Liver (tissue), 8 donors: ENCODE measurements at regions not wholly inside any gene's neighbourhood (a gene's known extent, or its start where the extent isn't known, plus 50 kb on each side); places are given as distances from the start of the nearest gene placed in this dataset.

Experiments used
- DNase-seq: peaks from one replicate; pipeline ENCODE4 v3.0.0-alpha.2; 2017; ENCODE audit warnings: low spot score
- H3K27ac ChIP-seq, 2 donors: one replicate each; pipeline ENCODE4 v1.7.0; 2013; ENCODE audit warnings: inconsistent platforms in 2 of 2, low read length in 2 of 2, control low read depth in 1 of 2, low read depth in 1 of 2, mild to moderate bottlenecking in 1 of 2
- H3K27me3 ChIP-seq, 4 donors: one replicate each; pipeline versions ENCODE4 v1.6.1 to v1.7.0; 2013; ENCODE audit warnings: low read length in 3 of 4, inconsistent platforms in 1 of 4, mild to moderate bottlenecking in 1 of 4, moderate library complexity in 1 of 4; ENCODE audit not compliant: control insufficient read depth in 4 of 4, insufficient read depth in 4 of 4
- H3K36me3 ChIP-seq, 4 donors: one replicate each; pipeline versions ENCODE4 v1.6.1 to v1.7.0; 2013; ENCODE audit warnings: low read length in 3 of 4, mild to moderate bottlenecking in 3 of 4, low read depth in 1 of 4, moderate library complexity in 1 of 4; ENCODE audit not compliant: control insufficient read depth in 4 of 4, insufficient read depth in 3 of 4
- H3K4me1 ChIP-seq, 4 donors: one replicate each; pipeline versions ENCODE4 v1.6.1 to v1.7.0; 2013; ENCODE audit warnings: low read length in 3 of 4, mild to moderate bottlenecking in 3 of 4, moderate library complexity in 1 of 4; ENCODE audit not compliant: control insufficient read depth in 4 of 4, insufficient read depth in 4 of 4
- H3K4me3 ChIP-seq, 3 donors: one replicate each; pipeline versions ENCODE4 v1.6.1 to v1.7.0; 2013; ENCODE audit warnings: low read length in 3 of 3, control low read depth in 1 of 3, low read depth in 1 of 3, mild to moderate bottlenecking in 1 of 3
- H3K9ac ChIP-seq, 2 donors: one replicate each; pipeline ENCODE4 v1.7.0; 2013; ENCODE audit warnings: low read length in 2 of 2, mild to moderate bottlenecking in 2 of 2, moderate library complexity in 2 of 2, control low read depth in 1 of 2, low read depth in 1 of 2
- H3K9me3 ChIP-seq, 4 donors: one replicate each; pipeline versions ENCODE4 v1.6.1 to v1.7.0; 2013; ENCODE audit warnings: low read length in 3 of 4; ENCODE audit not compliant: control insufficient read depth in 4 of 4
- ATF3 ChIP-seq: IDR thresholded peaks from 2 replicates; pipeline ENCODE4 v1.6.1; 2016; ENCODE audit warnings: antibody characterized with exemption
- EGR1 ChIP-seq, 2 donors: IDR thresholded peaks; 2 replicates each; pipeline ENCODE4 v1.6.1; 2016 to 2018; ENCODE audit warnings: antibody characterized with exemption in 2 of 2, low read depth in 2 of 2
- FOXA1 ChIP-seq: IDR thresholded peaks from 2 replicates; pipeline ENCODE4 v1.6.1; 2016; ENCODE audit warnings: antibody characterized with exemption
- FOXA2 ChIP-seq: IDR thresholded peaks from 2 replicates; pipeline ENCODE4 v1.6.1; 2016; ENCODE audit warnings: antibody characterized with exemption
- GABPA ChIP-seq, 2 donors: IDR thresholded peaks in 1 of 2; conservative IDR thresholded peaks in 1 of 2; 2 replicates each; pipeline ENCODE4 v1.6.1; 2016; ENCODE audit warnings: antibody characterized with exemption in 2 of 2, mild to moderate bottlenecking in 1 of 2, moderate library complexity in 1 of 2
- HNF4A ChIP-seq, 2 donors: conservative IDR thresholded peaks; 2 replicates each; pipeline ENCODE4 v1.6.1; 2016; ENCODE audit warnings: antibody characterized with exemption in 2 of 2, mild to moderate bottlenecking in 2 of 2
- HNF4G ChIP-seq: IDR thresholded peaks from 2 replicates; pipeline ENCODE4 v1.6.1; 2016; ENCODE audit warnings: antibody characterized with exemption
- JUND ChIP-seq, 2 donors: IDR thresholded peaks; 2 replicates each; pipeline ENCODE4 v1.6.1; 2016; ENCODE audit warnings: antibody characterized with exemption in 2 of 2
- NR2F2 ChIP-seq: IDR thresholded peaks from 2 replicates; pipeline ENCODE4 v1.6.1; 2016; ENCODE audit warnings: antibody characterized with exemption
- RAD21 ChIP-seq, 2 donors: IDR thresholded peaks; 2 replicates each; pipeline ENCODE4 v1.6.1; 2016; ENCODE audit warnings: antibody characterized with exemption in 2 of 2, mild to moderate bottlenecking in 2 of 2
- RXRA ChIP-seq, 2 donors: IDR thresholded peaks; 2 replicates each; pipeline ENCODE4 v1.6.1; 2017 to 2018; ENCODE audit warnings: antibody characterized with exemption in 2 of 2, mild to moderate bottlenecking in 1 of 2
- SP1 ChIP-seq: IDR thresholded peaks from 2 replicates; pipeline ENCODE4 v1.6.1; 2018; ENCODE audit warnings: antibody characterized with exemption, mild to moderate bottlenecking
- TAF1 ChIP-seq: conservative IDR thresholded peaks from 2 replicates; pipeline ENCODE4 v1.6.1; 2016; ENCODE audit warnings: antibody characterized with exemption, mild to moderate bottlenecking
- YY1 ChIP-seq: IDR thresholded peaks from 2 replicates; pipeline ENCODE4 v1.6.1; 2016; ENCODE audit warnings: antibody characterized with exemption, mild to moderate bottlenecking
- ZBTB33 ChIP-seq: IDR thresholded peaks from 2 replicates; pipeline ENCODE4 v1.6.1; 2016; ENCODE audit warnings: antibody characterized with exemption
- WGBS: extraction: QIAGEN DNeasy Blood & Tissue Kit; methylation state at CpG from one replicate; pipeline ENCODE4 v1.1.7; 2013; 5-methylcytosine and 5-hydroxymethylcytosine counted together
- TF ChIP-seq, protein P1 (sequence below): fragments of 150-350 bp; IDR thresholded peaks from 2 replicates; pipeline ENCODE4 v1.5.1; 2017; ENCODE audit warnings: improper control_type of control experiment, low read depth, low read length; ENCODE audit not compliant: missing input control
- TF ChIP-seq, protein P2 (sequence below): IDR thresholded peaks from 2 replicates; pipeline ENCODE4 v1.6.1; 2016; ENCODE audit warnings: antibody characterized with exemption
- TF ChIP-seq, protein P3 (sequence below): IDR thresholded peaks from 2 replicates; pipeline ENCODE4 v1.6.1; 2016; ENCODE audit warnings: antibody characterized with exemption, mild to moderate bottlenecking
- donor health status: healthy.
- donor health status: healthy.
- donor health status: healthy.
- donor health status: healthy.
- donor health status: healthy.

- no peaks in the 10 kb centered on the region for H3K27me3 ChIP-seq
- H3K9me3 ChIP-seq, result no peaks in the 10 kb centered on the region
- H3K4me1 ChIP-seq, result no peaks in the 10 kb centered on the region
- TF ChIP-seq ATF3 (no peak), TAF1 (no peak), SP1 (no peak), FOXA2 (no peak), RXRA (IDR thresholded peaks at IDR 0.05) (no peak), JUND (IDR thresholded peaks at IDR 0.05) (no peak), GABPA (IDR thresholded peaks at IDR 0.05 in 1 of 2, conservative IDR thresholded peaks at IDR 0.05 in 1 of 2) (no peak), HNF4A (conservative IDR thresholded peaks at IDR 0.05) (no peak), ZBTB33 (no peak), HNF4G (no peak), FOXA1 (no peak), EGR1 (IDR thresholded peaks at IDR 0.05; ENCODE audit: low read depth in 2 of 2) (no peak), RAD21 (IDR thresholded peaks at IDR 0.05) (no peak), YY1 (no peak), NR2F2 (no peak)
- TF ChIP-seq, protein P1, sequence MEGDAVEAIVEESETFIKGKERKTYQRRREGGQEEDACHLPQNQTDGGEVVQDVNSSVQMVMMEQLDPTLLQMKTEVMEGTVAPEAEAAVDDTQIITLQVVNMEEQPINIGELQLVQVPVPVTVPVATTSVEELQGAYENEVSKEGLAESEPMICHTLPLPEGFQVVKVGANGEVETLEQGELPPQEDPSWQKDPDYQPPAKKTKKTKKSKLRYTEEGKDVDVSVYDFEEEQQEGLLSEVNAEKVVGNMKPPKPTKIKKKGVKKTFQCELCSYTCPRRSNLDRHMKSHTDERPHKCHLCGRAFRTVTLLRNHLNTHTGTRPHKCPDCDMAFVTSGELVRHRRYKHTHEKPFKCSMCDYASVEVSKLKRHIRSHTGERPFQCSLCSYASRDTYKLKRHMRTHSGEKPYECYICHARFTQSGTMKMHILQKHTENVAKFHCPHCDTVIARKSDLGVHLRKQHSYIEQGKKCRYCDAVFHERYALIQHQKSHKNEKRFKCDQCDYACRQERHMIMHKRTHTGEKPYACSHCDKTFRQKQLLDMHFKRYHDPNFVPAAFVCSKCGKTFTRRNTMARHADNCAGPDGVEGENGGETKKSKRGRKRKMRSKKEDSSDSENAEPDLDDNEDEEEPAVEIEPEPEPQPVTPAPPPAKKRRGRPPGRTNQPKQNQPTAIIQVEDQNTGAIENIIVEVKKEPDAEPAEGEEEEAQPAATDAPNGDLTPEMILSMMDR, result no peak
- TF ChIP-seq, protein P2, sequence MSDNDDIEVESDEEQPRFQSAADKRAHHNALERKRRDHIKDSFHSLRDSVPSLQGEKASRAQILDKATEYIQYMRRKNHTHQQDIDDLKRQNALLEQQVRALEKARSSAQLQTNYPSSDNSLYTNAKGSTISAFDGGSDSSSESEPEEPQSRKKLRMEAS, result no peak
- TF ChIP-seq, protein P3, sequence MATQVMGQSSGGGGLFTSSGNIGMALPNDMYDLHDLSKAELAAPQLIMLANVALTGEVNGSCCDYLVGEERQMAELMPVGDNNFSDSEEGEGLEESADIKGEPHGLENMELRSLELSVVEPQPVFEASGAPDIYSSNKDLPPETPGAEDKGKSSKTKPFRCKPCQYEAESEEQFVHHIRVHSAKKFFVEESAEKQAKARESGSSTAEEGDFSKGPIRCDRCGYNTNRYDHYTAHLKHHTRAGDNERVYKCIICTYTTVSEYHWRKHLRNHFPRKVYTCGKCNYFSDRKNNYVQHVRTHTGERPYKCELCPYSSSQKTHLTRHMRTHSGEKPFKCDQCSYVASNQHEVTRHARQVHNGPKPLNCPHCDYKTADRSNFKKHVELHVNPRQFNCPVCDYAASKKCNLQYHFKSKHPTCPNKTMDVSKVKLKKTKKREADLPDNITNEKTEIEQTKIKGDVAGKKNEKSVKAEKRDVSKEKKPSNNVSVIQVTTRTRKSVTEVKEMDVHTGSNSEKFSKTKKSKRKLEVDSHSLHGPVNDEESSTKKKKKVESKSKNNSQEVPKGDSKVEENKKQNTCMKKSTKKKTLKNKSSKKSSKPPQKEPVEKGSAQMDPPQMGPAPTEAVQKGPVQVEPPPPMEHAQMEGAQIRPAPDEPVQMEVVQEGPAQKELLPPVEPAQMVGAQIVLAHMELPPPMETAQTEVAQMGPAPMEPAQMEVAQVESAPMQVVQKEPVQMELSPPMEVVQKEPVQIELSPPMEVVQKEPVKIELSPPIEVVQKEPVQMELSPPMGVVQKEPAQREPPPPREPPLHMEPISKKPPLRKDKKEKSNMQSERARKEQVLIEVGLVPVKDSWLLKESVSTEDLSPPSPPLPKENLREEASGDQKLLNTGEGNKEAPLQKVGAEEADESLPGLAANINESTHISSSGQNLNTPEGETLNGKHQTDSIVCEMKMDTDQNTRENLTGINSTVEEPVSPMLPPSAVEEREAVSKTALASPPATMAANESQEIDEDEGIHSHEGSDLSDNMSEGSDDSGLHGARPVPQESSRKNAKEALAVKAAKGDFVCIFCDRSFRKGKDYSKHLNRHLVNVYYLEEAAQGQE, result no peak
- no peak overlapping the region for H3K9ac ChIP-seq
- no peak for DNase-seq
- no peak overlapping the region for H3K27ac ChIP-seq
- H3K36me3 ChIP-seq, result no peaks in the 10 kb centered on the region
- no peak overlapping the region for H3K4me3 ChIP-seq
- 39% methylated on average over 2 of the region's 2 CpGs for WGBS
Measured at GRCh38 chr19:28319227-28319626, 893.7 kb downstream of the UQCRFS1 start.
